Body of pancreas (tissue), 4 donors: ENCODE measurements at regions not wholly inside any gene's neighbourhood (a gene's known extent, or its start where the extent isn't known, plus 50 kb on each side); places are given as distances from the start of the nearest gene placed in this dataset.

ENCODE experiments used
- CTCF ChIP-seq, 7 experiments: fragments of 450-650 bp in 4 of 7; fragments of 200-600 bp in 3 of 7; sonication (generic) in 3 of 7; IDR thresholded peaks; one replicate each; pipeline ENCODE4 v1.5.1; 2016 to 2019; ENCODE audit warnings: antibody characterized with exemption in 7 of 7
- POLR2A ChIP-seq, 3 donors: fragments of 450-650 bp; IDR thresholded peaks; one replicate each; pipeline ENCODE4 v1.6.1; 2016; ENCODE audit warnings: antibody characterized with exemption in 3 of 3, mild to moderate bottlenecking in 2 of 3

DNA sequence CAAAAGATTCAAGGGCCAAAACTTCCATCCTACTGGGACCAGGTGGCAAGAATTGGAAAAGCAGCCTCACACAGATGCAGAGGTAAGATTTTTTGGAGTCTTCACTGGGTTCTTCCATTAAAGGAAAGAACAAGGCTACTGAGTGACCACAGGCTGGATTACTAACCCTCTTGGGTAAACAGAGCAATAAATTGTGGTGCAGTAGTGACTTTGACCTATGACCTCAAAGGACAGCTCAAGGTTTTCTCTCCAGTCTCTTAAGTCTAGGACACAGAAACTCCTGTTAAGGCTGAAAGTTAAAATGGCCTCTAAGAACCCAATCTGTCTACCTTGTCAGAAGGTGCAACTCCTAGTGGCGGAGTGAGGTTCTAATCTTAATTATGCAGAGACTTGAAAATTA, 464.9 kb downstream of the SMARCA1 start:
- TF ChIP-seq CTCF (IDR thresholded peaks at IDR 0.05) (no peak), POLR2A (IDR thresholded peaks at IDR 0.05) (no peak)
